IMR-90 (cell line): ENCODE measurements at regions not wholly inside any gene's neighbourhood (a gene's known extent, or its start where the extent isn't known, plus 50 kb on each side); places are given as distances from the start of the nearest gene placed in this dataset.

Experiments used
- ATAC-seq: fragments of 200-7000 bp; cut with Tn5 transposase; 2 replicates; pipeline ENCODE4 v1.9.1; 2020; ENCODE audit warnings: low read depth, mild to moderate bottlenecking, moderate library complexity
- BruUV-seq: library from RNA; stranded (reverse); fragments of 400-500 nt; replicated peaks from 2 replicates; lab custom pipeline; 2021; lab: Mats Ljungman, UMichigan
- CTCF ChIA-PET: fragments of 300-600 bp; formaldehyde crosslinking; extraction: SDS; loops from one replicate; lab custom pipeline; 2021; ENCODE audit warnings: antibody characterized with exemption; lab: Yijun Ruan, JAX
- POLR2A ChIA-PET: fragments of 300-600 bp; sonication (Branson Sonifier 250); formaldehyde crosslinking; loops from one replicate; lab custom pipeline; 2022; ENCODE audit warnings: antibody characterized with exemption; ENCODE audit not compliant: unreplicated experiment; lab: Charles Lee
- DNase-seq: peaks from one replicate; pipeline ENCODE4 v3.0.0; 2013
- H2AFZ ChIP-seq: replicated peaks from 2 replicates; pipeline ENCODE3; 2013; ENCODE audit warnings: low read length, mild to moderate bottlenecking; ENCODE audit not compliant: poor library complexity
- H2AK5ac ChIP-seq: 2 replicates; pipeline ENCODE4 v1.6.1; 2013; ENCODE audit warnings: low read depth, low read length, inconsistent platforms
- H2AK9ac ChIP-seq: replicated peaks from 2 replicates; pipeline ENCODE3; 2013; ENCODE audit warnings: mild to moderate bottlenecking, low read depth, low read length, moderate library complexity; ENCODE audit not compliant: poor library complexity
- H2BK120ac ChIP-seq: 2 replicates; pipeline ENCODE4 v1.6.1; 2013; ENCODE audit warnings: low read depth, low read length, inconsistent platforms
- H2BK15ac ChIP-seq: 3 replicates; pipeline ENCODE4 v1.6.1; 2013; ENCODE audit warnings: low read depth, low read length, inconsistent platforms
- H2BK20ac ChIP-seq: 2 replicates; pipeline ENCODE4 v1.6.1; 2013; ENCODE audit warnings: low read depth, mild to moderate bottlenecking, inconsistent platforms, low read length, moderate library complexity
- H2BK5ac ChIP-seq: 2 replicates; pipeline ENCODE4 v1.6.1; 2013; ENCODE audit warnings: mild to moderate bottlenecking, low read depth, low read length, inconsistent platforms; ENCODE audit not compliant: poor library complexity, severe bottlenecking
- H3K14ac ChIP-seq: replicated peaks from 2 replicates; pipeline ENCODE4 v1.6.1; 2013; ENCODE audit warnings: low read depth, low read length, inconsistent platforms
- H3K18ac ChIP-seq: 2 replicates; pipeline ENCODE4 v1.6.1; 2013; ENCODE audit warnings: low read depth, low read length, control low read depth
- H3K23ac ChIP-seq: 2 replicates; pipeline ENCODE4 v1.6.1; 2013; ENCODE audit warnings: low read depth, low read length, inconsistent platforms
- H3K27ac ChIP-seq: 2 replicates; pipeline ENCODE4 v1.5.1; 2013; ENCODE audit warnings: mild to moderate bottlenecking, control low read depth, low read length; ENCODE audit not compliant: insufficient read depth
- H3K27me3 ChIP-seq: 2 replicates; pipeline ENCODE4 v1.6.1; 2013; ENCODE audit warnings: low read length; ENCODE audit not compliant: control insufficient read depth, insufficient read depth
- H3K36me3 ChIP-seq: 2 replicates; pipeline ENCODE4 v1.6.1; 2013; ENCODE audit warnings: low read length, mixed read lengths; ENCODE audit not compliant: control insufficient read depth, insufficient read depth
- H3K4ac ChIP-seq: 2 replicates; pipeline ENCODE4 v1.6.1; 2013; ENCODE audit warnings: low read depth, low read length, inconsistent platforms
- H3K4me1 ChIP-seq: 2 replicates; pipeline ENCODE4 v1.6.1; 2013; ENCODE audit warnings: low read length, mixed read lengths; ENCODE audit not compliant: control insufficient read depth, insufficient read depth
- H3K4me2 ChIP-seq: 2 replicates; pipeline ENCODE4 v1.6.1; 2013; ENCODE audit warnings: low read depth, mild to moderate bottlenecking, control low read depth, low read length, moderate library complexity
- H3K4me3 ChIP-seq: 2 replicates; pipeline ENCODE4 v1.5.1; 2013; ENCODE audit warnings: low read depth, mild to moderate bottlenecking, control low read depth, low read length, moderate library complexity; ENCODE audit not compliant: insufficient read depth
- H3K56ac ChIP-seq: 2 replicates; pipeline ENCODE4 v1.6.1; 2013; ENCODE audit warnings: low read length, inconsistent platforms; ENCODE audit not compliant: insufficient read depth; ENCODE audit errors: extremely low read depth
- H3K79me1 ChIP-seq, 2 experiments: 2 replicates each; pipeline ENCODE4 v1.6.1; 2013; ENCODE audit warnings: low read length in 2 of 2, inconsistent platforms in 1 of 2, low read depth in 1 of 2
- H3K9ac ChIP-seq: 2 replicates; pipeline ENCODE4 v1.6.1; 2013; ENCODE audit warnings: low read depth, low read length, control low read depth
- H3K9me1 ChIP-seq: 2 replicates; pipeline ENCODE4 v1.6.1; 2013; ENCODE audit warnings: low read length, inconsistent platforms; ENCODE audit not compliant: insufficient read depth
- H3K9me3 ChIP-seq: 2 replicates; pipeline ENCODE4 v1.6.1; 2013; ENCODE audit warnings: low read length; ENCODE audit not compliant: control insufficient read depth, insufficient read depth
- H4K20me1 ChIP-seq: 2 replicates; pipeline ENCODE4 v1.6.1; 2013; ENCODE audit warnings: low read length, inconsistent platforms; ENCODE audit not compliant: insufficient read depth
- H4K5ac ChIP-seq: 2 replicates; pipeline ENCODE4 v1.6.1; 2013; ENCODE audit warnings: mild to moderate bottlenecking, low read depth, low read length, control low read depth
- H4K8ac ChIP-seq, 2 experiments: 2 replicates each; pipeline ENCODE4 v1.6.1; 2013; ENCODE audit warnings: low read depth in 2 of 2, low read length in 2 of 2, control low read depth in 1 of 2, inconsistent platforms in 1 of 2
- H4K91ac ChIP-seq: 2 replicates; pipeline ENCODE4 v1.6.1; 2013; ENCODE audit warnings: low read depth, low read length, inconsistent platforms; ENCODE audit not compliant: insufficient read depth
- CHD1 ChIP-seq: IDR thresholded peaks from 2 replicates; pipeline ENCODE4 v1.6.1; 2012; ENCODE audit warnings: low read depth, low read length, improper control_type of control experiment
- FOS ChIP-seq: fragments of 150-350 bp; IDR thresholded peaks from 2 replicates; pipeline ENCODE4 v1.6.1; 2016; ENCODE audit warnings: low read depth, low read length
- MAFK ChIP-seq: IDR thresholded peaks from 2 replicates; pipeline ENCODE4 v1.6.1; 2012; ENCODE audit warnings: low read depth, low read length, improper control_type of control experiment
- POLR2A ChIP-seq: IDR thresholded peaks from 2 replicates; pipeline ENCODE4 v1.6.1; 2012; ENCODE audit warnings: mild to moderate bottlenecking, low read depth, low read length
- WGBS, 2 experiments: methylation state at CpG; one replicate each; pipeline versions ENCODE4 v1.1.5 to v1.1.7; 2013; ENCODE audit warnings: missing lambda C conversion rate in 2 of 2; ENCODE audit not compliant: insufficient read length in 1 of 2; ENCODE audit errors: extremely low coverage in 2 of 2; 5-methylcytosine and 5-hydroxymethylcytosine counted together
- dilution Hi-C: fragments of 300-500 bp; cut with HindIII; formaldehyde crosslinking; loops from one replicate; pipeline ENCODE4 v1.14.3; 2018; ENCODE audit warnings: low sequenced_read_pairs; ENCODE audit not compliant: unreplicated experiment
- in situ Hi-C: fragments of 300-500 bp; cut with MboI; formaldehyde crosslinking; loops from 3 replicates; pipeline ENCODE4 v1.14.3; 2019; ENCODE audit warnings: low sequenced_read_pairs, inconsistent platforms, mixed read lengths
- intact Hi-C: fragments of 100-400 bp; cut with micrococcal nuclease; formaldehyde crosslinking; loops from 2 replicates; pipeline ENCODE4 v1.10.0; 2022
- TF ChIP-seq, protein P1 (sequence below): fragments of 150-350 bp; IDR thresholded peaks from 2 replicates; pipeline ENCODE4 v1.6.1; 2017; ENCODE audit warnings: mild to moderate bottlenecking, antibody characterized with exemption, low read length, low read depth

DNA sequence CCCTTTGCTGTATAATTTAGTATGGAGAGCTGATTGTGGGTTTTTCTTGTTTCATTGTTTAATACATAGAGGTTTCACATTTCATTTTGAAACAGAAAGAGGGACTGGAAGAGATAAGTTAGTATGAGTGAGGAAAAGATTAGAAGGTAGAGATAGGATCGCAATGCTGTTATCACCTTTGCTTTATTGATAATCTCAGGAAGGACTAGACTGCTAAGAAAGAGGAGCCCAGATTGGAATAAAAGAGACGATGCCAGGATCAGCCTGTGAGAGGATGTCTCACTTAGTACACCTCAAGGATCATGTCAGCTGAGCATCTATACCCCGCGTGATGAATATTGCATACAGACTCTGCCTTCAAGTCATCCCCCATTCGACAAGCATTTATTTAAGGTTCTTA lies 178.0 kb upstream of the DMAC1 start:
- no peak for TF ChIP-seq POLR2A
- TF ChIP-seq, protein P1, sequence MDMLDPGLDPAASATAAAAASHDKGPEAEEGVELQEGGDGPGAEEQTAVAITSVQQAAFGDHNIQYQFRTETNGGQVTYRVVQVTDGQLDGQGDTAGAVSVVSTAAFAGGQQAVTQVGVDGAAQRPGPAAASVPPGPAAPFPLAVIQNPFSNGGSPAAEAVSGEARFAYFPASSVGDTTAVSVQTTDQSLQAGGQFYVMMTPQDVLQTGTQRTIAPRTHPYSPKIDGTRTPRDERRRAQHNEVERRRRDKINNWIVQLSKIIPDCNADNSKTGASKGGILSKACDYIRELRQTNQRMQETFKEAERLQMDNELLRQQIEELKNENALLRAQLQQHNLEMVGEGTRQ: no peak
- TF ChIP-seq MAFK: no peak
- no peak for TF ChIP-seq FOS
- TF ChIP-seq CHD1: no peak
- H3K23ac ChIP-seq: no peak overlapping the region
- no peak overlapping the region for H2AK9ac ChIP-seq
- peaks cover 10% of the 10 kb centered on the region for H3K9me3 ChIP-seq
- ATAC-seq (no peak), DNase-seq (no peak)
- H3K27me3 ChIP-seq: no peaks in the 10 kb centered on the region
- no peak overlapping the region for H3K9ac ChIP-seq
- H2BK5ac ChIP-seq: no peak overlapping the region
- H4K8ac ChIP-seq: no peak overlapping the region
- H2BK20ac ChIP-seq: no peak overlapping the region
- no peaks in the 10 kb centered on the region for H3K4me1 ChIP-seq
- no peaks in the 10 kb centered on the region for H4K20me1 ChIP-seq
- no peak overlapping the region for H3K18ac ChIP-seq
- no peak overlapping the region for H2BK120ac ChIP-seq
- no peaks in the 10 kb centered on the region for H3K79me1 ChIP-seq
- H4K91ac ChIP-seq: no peak overlapping the region
- H3K27ac ChIP-seq: no peak overlapping the region
- H3K36me3 ChIP-seq: no peaks in the 10 kb centered on the region
- H2AK5ac ChIP-seq: no peak overlapping the region
- in situ Hi-C loops: no loop called here
- H3K4me3 ChIP-seq: no peak overlapping the region
- H4K5ac ChIP-seq: no peak overlapping the region
- H3K4me2 ChIP-seq: no peak overlapping the region
- H3K56ac ChIP-seq: no peak overlapping the region
- dilution Hi-C loops: no loop called here
- H2AFZ ChIP-seq: no peak overlapping the region
- no CpG with 5 or more reads among the region's 5 CpGs for WGBS, 2 experiments
- H2BK15ac ChIP-seq: no peak overlapping the region
- no peak overlapping the region for H3K4ac ChIP-seq
- no peak overlapping the region for H3K14ac ChIP-seq
- no peaks in the 10 kb centered on the region for H3K9me1 ChIP-seq
- CTCF ChIA-PET: no interaction called here
- no TSS peak for BruUV-seq
- POLR2A ChIA-PET: no interaction called here
- intact Hi-C loops: no loop called here
